Thyroid gland (tissue), 4 donors: ENCODE measurements at regions not wholly inside any gene's neighbourhood (a gene's known extent, or its start where the extent isn't known, plus 50 kb on each side); places are given as distances from the start of the nearest gene placed in this dataset.

Experiments
- POLR2A ChIP-seq, 2 donors: fragments of 450-650 bp; IDR thresholded peaks; one replicate each; pipeline ENCODE4 v1.6.1; 2017; ENCODE audit warnings: antibody characterized with exemption in 2 of 2, mild to moderate bottlenecking in 2 of 2, moderate library complexity in 1 of 2
- TF ChIP-seq, protein P1 (sequence below), 6 experiments: fragments of 200-600 bp in 3 of 6; fragments of 450-650 bp in 3 of 6; sonication (generic) in 3 of 6; IDR thresholded peaks; one replicate each; pipeline ENCODE4 v1.5.1; 2016 to 2019; ENCODE audit warnings: antibody characterized with exemption in 6 of 6, mild to moderate bottlenecking in 2 of 6, inconsistent platforms in 1 of 6, moderate library complexity in 1 of 6

- TF ChIP-seq, protein P1, sequence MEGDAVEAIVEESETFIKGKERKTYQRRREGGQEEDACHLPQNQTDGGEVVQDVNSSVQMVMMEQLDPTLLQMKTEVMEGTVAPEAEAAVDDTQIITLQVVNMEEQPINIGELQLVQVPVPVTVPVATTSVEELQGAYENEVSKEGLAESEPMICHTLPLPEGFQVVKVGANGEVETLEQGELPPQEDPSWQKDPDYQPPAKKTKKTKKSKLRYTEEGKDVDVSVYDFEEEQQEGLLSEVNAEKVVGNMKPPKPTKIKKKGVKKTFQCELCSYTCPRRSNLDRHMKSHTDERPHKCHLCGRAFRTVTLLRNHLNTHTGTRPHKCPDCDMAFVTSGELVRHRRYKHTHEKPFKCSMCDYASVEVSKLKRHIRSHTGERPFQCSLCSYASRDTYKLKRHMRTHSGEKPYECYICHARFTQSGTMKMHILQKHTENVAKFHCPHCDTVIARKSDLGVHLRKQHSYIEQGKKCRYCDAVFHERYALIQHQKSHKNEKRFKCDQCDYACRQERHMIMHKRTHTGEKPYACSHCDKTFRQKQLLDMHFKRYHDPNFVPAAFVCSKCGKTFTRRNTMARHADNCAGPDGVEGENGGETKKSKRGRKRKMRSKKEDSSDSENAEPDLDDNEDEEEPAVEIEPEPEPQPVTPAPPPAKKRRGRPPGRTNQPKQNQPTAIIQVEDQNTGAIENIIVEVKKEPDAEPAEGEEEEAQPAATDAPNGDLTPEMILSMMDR (IDR thresholded peaks at IDR 0.05): peak in 1 of 6 experiments; percentile 4
- TF ChIP-seq POLR2A (IDR thresholded peaks at IDR 0.05): no peak
These were observed 204.6 kb downstream of the SEC14L1 start for GRCh38 chr17:77345260-77345910.
